Frontal cortex (tissue), 3 donors: ENCODE measurements at regions not wholly inside any gene's neighbourhood (a gene's known extent, or its start where the extent isn't known, plus 50 kb on each side); places are given as distances from the start of the nearest gene placed in this dataset.
"Not testable (repeated sequence)": the region's sequence is repeated elsewhere in the genome, so short reads cannot be mapped to it uniquely, and the experiment has no call there.

ENCODE experiments used
- DNase-seq, 2 donors: peaks; one replicate each; pipeline ENCODE4 v3.0.0; 2012; ENCODE audit warnings: low spot score in 2 of 2
- FAIRE-seq: peaks from 2 replicates; lab custom pipeline; 2012; peaks lifted over from hg19 to GRCh38; lab: Jason Lieb, UNC
- donor health status: control.
- donor health status: control.
- donor health status: control.

GRCh38 chr4:103904123-103904522, 184.3 kb upstream of the TACR3 start:
- no peak for FAIRE-seq
- no peak for DNase-seq

GRCh38 chr4:103902730-103903129, 182.9 kb upstream of the TACR3 start:
- FAIRE-seq (no peak), DNase-seq (no peak)

- DNase-seq, result no peak
Measured at GRCh38 chr4:103895876-103896465, 176.2 kb upstream of the TACR3 start.

GRCh38 chr4:103892586-103892985, 172.8 kb upstream of the TACR3 start:
- FAIRE-seq (no peak), DNase-seq (no peak)

More at GRCh38 chr4:103895876-103896465, 176.2 kb upstream of the TACR3 start:
- no peak for FAIRE-seq

- FAIRE-seq (no peak), DNase-seq (no peak)
Measured at GRCh38 chr4:103887191-103887590, 167.4 kb upstream of the TACR3 start.

GRCh38 chr4:103885152-103885551, 165.4 kb upstream of the TACR3 start:
- DNase-seq (no peak), FAIRE-seq (no peak)

GRCh38 chr4:103867311-103867710, 147.5 kb upstream of the TACR3 start:
- DNase-seq (no peak), FAIRE-seq (no peak)

GRCh38 chr4:103853627-103854026, 133.8 kb upstream of the TACR3 start:
- FAIRE-seq (no peak), DNase-seq (no peak)

- no peak for FAIRE-seq
- no peak for DNase-seq
Measured at GRCh38 chr4:103853146-103853545, 133.4 kb upstream of the TACR3 start.

GRCh38 chr4:103845075-103845474, 125.3 kb upstream of the TACR3 start:
- no peak for FAIRE-seq
- DNase-seq, result no peak

- FAIRE-seq, result no peak
- no peak for DNase-seq
Measured at GRCh38 chr4:103842637-103843239, 123.0 kb upstream of the TACR3 start.

- no peak for DNase-seq
- no peak for FAIRE-seq
Measured at GRCh38 chr4:103842076-103842475, 122.3 kb upstream of the TACR3 start.

GRCh38 chr4:103810308-103810707, 90.5 kb upstream of the TACR3 start:
- FAIRE-seq, DNase-seq: not testable (repeated sequence)

- DNase-seq, result no peak
- no peak for FAIRE-seq
Measured at GRCh38 chr4:103802766-103803165, 83.0 kb upstream of the TACR3 start.

GRCh38 chr4:103787057-103787456, 67.3 kb upstream of the TACR3 start:
- DNase-seq, result no peak
- no peak for FAIRE-seq

- DNase-seq (no peak), FAIRE-seq (no peak)
Measured at GRCh38 chr4:103786593-103786992, 66.8 kb upstream of the TACR3 start.

GRCh38 chr4:103786014-103786413, 66.2 kb upstream of the TACR3 start:
- DNase-seq, result no peak
- FAIRE-seq, result no peak

GRCh38 chr4:103778221-103778620, 58.4 kb upstream of the TACR3 start:
- DNase-seq (no peak), FAIRE-seq (no peak)

GRCh38 chr4:103774326-103774825, 54.6 kb upstream of the TACR3 start:
- DNase-seq, result no peak
- FAIRE-seq, result no peak

- FAIRE-seq (no peak), DNase-seq (no peak)
Measured at GRCh38 chr4:103773691-103774231, 54.0 kb upstream of the TACR3 start.
